ENCODE measurements at regions not wholly inside any gene's neighbourhood (a gene's known extent, or its start where the extent isn't known, plus 50 kb on each side); places are given as distances from the start of the nearest gene placed in this dataset.
"Not testable (repeated sequence)": the region's sequence is repeated elsewhere in the genome, so short reads cannot be mapped to it uniquely, and the experiment has no call there.

DNA sequence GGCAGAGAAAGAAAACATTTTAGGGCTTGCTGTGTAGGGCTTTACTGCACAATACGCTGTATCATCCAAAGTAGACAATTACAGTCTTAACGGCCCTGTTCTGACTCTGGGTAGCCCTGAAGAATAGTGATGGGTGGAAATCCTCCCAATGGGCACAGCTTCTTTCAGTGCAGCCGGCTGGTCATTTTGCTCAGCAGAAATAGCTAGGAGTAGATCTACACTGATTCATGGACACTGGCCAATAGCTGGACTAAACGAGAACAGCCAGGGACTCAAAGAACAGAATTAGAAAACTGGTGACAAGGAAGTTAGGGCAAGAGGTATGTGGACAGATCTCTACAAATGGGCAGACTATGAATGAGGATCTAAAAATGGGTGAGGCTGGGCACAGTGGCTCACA, 69.3 kb downstream of the IARS1 start:
- H3K27ac ChIP-seq (ENCODE audit: low read depth, low read length) = no peak overlapping the region

DNA sequence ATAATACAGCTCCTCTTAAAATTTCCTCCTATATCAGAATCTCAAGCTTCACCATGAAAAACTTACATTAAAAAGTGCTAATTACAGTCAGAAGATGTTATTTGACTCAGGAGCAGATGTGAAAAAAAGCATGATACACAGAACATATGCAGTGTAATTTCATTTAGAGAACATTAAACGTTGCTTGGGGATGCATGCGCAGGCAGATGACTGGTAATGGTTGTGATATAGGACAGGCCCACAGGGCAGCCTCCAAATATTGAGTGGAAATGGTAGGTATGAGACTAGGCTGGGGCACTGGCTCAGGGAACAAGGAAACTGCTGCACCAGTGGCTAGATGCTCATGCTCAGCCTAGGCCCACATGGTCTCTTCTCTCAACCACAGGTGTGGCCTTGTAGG, 69.7 kb downstream of the IARS1 start:
- Histone ChIP-seq H3K9me3 (ENCODE audit: control insufficient read depth in 2 of 3, low read length in 3 of 3) (peaks cover 0 to 6% (median 0%) of the 10 kb centered on the region in 3 experiments), H3K27ac (ENCODE audit: low read depth, low read length) (no peak overlapping the region), H3K4me1 (ENCODE audit: control insufficient read depth in 2 of 2, insufficient read depth in 2 of 2, low read length in 2 of 2) (no peaks in the 10 kb centered on the region), H3K36me3 (ENCODE audit: control insufficient read depth in 2 of 3, insufficient read depth in 3 of 3, low read length in 3 of 3) (peaks cover 9 to 70% (median 24%) of the 10 kb centered on the region in 3 experiments), H3K4me3 (ENCODE audit: low read length) (no peak overlapping the region), H3K27me3 (ENCODE audit: control insufficient read depth in 2 of 2, insufficient read depth in 2 of 2, low read length in 2 of 2) (no peaks in the 10 kb centered on the region)
- ChIA-PET POLR2A (no interaction called here), CTCF (no interaction called here)
- Mint-ChIP-seq H3K36me3 (peaks cover 26 to 76% (median 57%) of the 10 kb centered on the region in 5 donors), H3K4me1 (peaks cover 0 to 5% (median 0%) of the 10 kb centered on the region in 7 donors), H3K4me3 (no peak overlapping the region), H3K27me3 (no peaks in the 10 kb centered on the region), H3K9me3 (peaks cover 0 to 11% (median 2%) of the 10 kb centered on the region in 11 donors), H3K27ac (peak overlapping the region in 1 of 9 donors; percentile 1)
- DNase-seq = no peak
- intact Hi-C loops (cut with micrococcal nuclease) = no loop called here
- no peak for ATAC-seq

More for the DNA sequence above, 69.3 kb downstream of the IARS1 start:
- ATAC-seq (no peak), DNase-seq (no peak)
- Histone ChIP-seq H3K36me3 (ENCODE audit: control insufficient read depth in 2 of 3, insufficient read depth in 3 of 3, low read length in 3 of 3) (peaks cover 9 to 73% (median 26%) of the 10 kb centered on the region in 3 experiments), H3K9me3 (ENCODE audit: control insufficient read depth in 2 of 3, low read length in 3 of 3) (peaks cover 0 to 6% (median 0%) of the 10 kb centered on the region in 3 experiments), H3K4me3 (ENCODE audit: low read length) (no peak overlapping the region), H3K27me3 (ENCODE audit: control insufficient read depth in 2 of 2, insufficient read depth in 2 of 2, low read length in 2 of 2) (no peaks in the 10 kb centered on the region), H3K4me1 (ENCODE audit: control insufficient read depth in 2 of 2, insufficient read depth in 2 of 2, low read length in 2 of 2) (no peaks in the 10 kb centered on the region)
- ChIA-PET CTCF (no interaction called here), POLR2A (no interaction called here)
- H3K9me3 Mint-ChIP-seq = peaks cover 0 to 11% (median 2%) of the 10 kb centered on the region in 11 donors
- intact Hi-C loops (cut with micrococcal nuclease) = no loop called here
- peak overlapping the region in 2 of 9 donors; percentile 10 to 50 for H3K27ac Mint-ChIP-seq
- no peaks in the 10 kb centered on the region for H3K27me3 Mint-ChIP-seq
- H3K36me3 Mint-ChIP-seq = peaks cover 29 to 76% (median 60%) of the 10 kb centered on the region in 5 donors
- H3K4me3 Mint-ChIP-seq = no peak overlapping the region
- peaks cover 0 to 5% (median 0%) of the 10 kb centered on the region in 7 donors for H3K4me1 Mint-ChIP-seq

DNA sequence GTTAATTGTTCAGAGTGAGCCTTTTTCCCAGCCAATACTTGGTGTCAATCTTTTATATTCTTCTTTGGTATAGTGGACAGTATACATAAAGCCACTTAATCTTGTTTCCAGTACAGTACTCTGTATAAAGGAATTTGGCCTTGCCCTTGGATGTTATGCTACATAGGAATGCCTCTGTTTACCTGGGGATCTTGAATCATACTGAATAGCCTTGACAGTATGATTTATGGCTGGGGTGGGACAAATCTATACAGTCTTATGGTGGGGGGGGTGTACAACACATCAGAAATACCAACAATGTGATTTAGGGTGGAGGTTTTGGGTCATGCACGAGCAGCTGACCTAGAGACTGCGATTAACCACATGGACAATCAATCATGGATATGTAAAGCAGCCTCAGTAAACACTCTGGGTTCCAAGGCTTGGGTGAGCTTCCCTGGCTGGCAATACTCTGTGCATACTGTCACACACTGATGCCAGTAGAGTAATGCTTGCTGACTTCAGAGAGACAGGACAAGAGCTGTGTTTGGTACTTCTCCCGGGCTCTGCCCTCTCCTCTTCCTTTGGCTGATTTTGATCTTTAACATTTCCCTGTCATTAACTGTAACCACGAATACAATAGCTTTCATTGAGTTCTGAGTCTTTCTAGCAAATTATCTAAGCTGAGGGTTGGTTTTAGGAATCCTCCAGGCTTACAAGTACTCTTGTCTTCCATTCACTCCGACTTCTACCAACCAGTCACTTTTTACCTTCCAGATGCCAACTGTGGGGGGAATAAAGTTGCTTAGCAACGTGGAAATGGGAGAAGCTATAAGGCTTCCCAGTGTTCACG, 84.6 kb downstream of the IARS1 start:
- Histone ChIP-seq H3K4me3 (ENCODE audit: low read length) (no peak overlapping the region), H3K9me3 (ENCODE audit: control insufficient read depth in 2 of 3, low read length in 3 of 3) (no peaks in the 10 kb centered on the region), H3K27me3 (ENCODE audit: control insufficient read depth in 2 of 2, insufficient read depth in 2 of 2, low read length in 2 of 2) (no peaks in the 10 kb centered on the region), H3K36me3 (ENCODE audit: control insufficient read depth in 2 of 3, insufficient read depth in 3 of 3, low read length in 3 of 3) (peaks cover 19 to 55% (median 28%) of the 10 kb centered on the region in 3 experiments), H3K27ac (ENCODE audit: low read depth, low read length) (no peak overlapping the region), H3K4me1 (ENCODE audit: control insufficient read depth in 2 of 2, insufficient read depth in 2 of 2, low read length in 2 of 2) (no peaks in the 10 kb centered on the region)
- Mint-ChIP-seq H3K4me3 (no peak overlapping the region), H3K27me3 (no peaks in the 10 kb centered on the region), H3K27ac (no peak overlapping the region), H3K36me3 (peaks cover 22 to 65% (median 53%) of the 10 kb centered on the region in 5 donors), H3K9me3 (no peaks in the 10 kb centered on the region), H3K4me1 (peaks cover 0 to 3% (median 0%) of the 10 kb centered on the region in 7 donors)
- ChIA-PET CTCF (no interaction called here), POLR2A (no interaction called here)
- no peak for DNase-seq
- intact Hi-C loops (cut with micrococcal nuclease) = no loop called here
- ATAC-seq = no peak

DNA sequence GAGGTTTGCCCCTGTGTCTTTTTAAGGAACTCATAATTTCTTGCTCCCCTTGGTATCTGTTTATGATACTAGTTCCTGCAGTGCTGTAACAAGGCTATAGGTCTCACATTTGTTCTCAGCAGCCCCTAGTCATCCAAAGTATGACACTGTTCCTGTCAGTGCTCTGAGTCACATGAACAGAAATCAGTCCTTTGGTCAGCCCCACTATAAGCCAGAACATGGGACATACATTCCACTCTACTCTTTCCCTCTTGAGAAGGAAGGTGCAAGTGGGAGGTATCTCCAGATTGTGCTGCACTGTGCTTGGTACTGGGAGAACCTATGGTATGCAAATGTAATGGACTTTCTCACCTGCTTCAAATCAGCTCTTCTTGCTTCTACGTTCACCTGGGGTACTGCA, 87.0 kb downstream of the IARS1 start:
- ChIA-PET POLR2A (no interaction called here), CTCF (no interaction called here)
- no peak for ATAC-seq
- Histone ChIP-seq H3K27ac (ENCODE audit: low read depth, low read length) (no peak overlapping the region), H3K9me3 (ENCODE audit: control insufficient read depth in 2 of 3, low read length in 3 of 3) (no peaks in the 10 kb centered on the region), H3K36me3 (ENCODE audit: control insufficient read depth in 2 of 3, insufficient read depth in 3 of 3, low read length in 3 of 3) (peaks cover 13 to 31% (median 16%) of the 10 kb centered on the region in 3 experiments), H3K27me3 (ENCODE audit: control insufficient read depth in 2 of 2, insufficient read depth in 2 of 2, low read length in 2 of 2) (no peaks in the 10 kb centered on the region), H3K4me1 (ENCODE audit: control insufficient read depth in 2 of 2, insufficient read depth in 2 of 2, low read length in 2 of 2) (no peaks in the 10 kb centered on the region), H3K4me3 (ENCODE audit: low read length) (no peak overlapping the region)
- peaks cover 11 to 43% (median 35%) of the 10 kb centered on the region in 5 donors for H3K36me3 Mint-ChIP-seq
- no peak overlapping the region for H3K4me3 Mint-ChIP-seq
- no peaks in the 10 kb centered on the region for H3K9me3 Mint-ChIP-seq
- H3K4me1 Mint-ChIP-seq = no peaks in the 10 kb centered on the region
- no peaks in the 10 kb centered on the region for H3K27me3 Mint-ChIP-seq
- intact Hi-C loops (cut with micrococcal nuclease) = no loop called here
- DNase-seq = no peak
- H3K27ac Mint-ChIP-seq = peak overlapping the region in 1 of 9 donors; percentile 51

DNA sequence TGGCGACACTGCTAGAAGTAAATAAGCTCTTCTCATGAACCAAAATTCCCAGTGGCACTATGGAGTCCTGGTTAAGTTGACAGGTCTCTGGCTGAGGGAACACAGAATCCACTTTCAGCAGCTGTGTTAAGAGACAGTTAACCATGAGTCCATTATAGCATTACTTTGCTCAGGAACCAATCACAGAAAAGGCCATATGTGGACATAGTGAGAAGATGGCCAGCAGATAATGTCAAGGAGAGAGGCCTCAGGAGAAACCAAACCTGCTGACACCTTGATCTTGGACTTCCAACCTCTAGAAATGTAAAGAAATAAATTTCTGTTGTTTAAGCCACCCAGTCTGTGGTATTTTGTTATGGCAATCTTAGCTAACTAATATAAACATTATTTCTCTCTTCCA, 88.7 kb upstream of the SPTLC1 start:
- POLR2A ChIA-PET; intact Hi-C loops (cut with micrococcal nuclease): not testable (repeated sequence)

DNA sequence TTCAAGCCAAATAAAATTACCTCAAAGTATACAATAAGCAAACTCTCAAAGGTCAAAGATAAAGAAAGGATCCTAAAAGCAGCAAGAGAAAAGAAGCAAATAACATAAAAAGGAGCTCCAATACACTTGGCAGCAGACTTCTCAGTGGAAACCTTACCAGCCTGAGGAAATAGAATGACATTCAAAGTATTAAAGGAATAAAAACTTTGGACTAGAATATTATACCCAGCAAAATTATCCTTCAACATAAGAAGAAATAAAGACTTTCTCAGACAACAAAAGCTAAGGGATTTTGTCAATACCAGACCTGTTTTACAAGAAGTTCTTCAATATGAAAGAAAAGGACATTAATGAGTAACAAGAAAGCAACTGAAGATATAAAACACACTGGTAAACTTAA, 83.0 kb upstream of the SPTLC1 start:
- H3K36me3 Mint-ChIP-seq; CTCF ChIA-PET; H3K4me3 ChIP-seq (ENCODE audit: low read length); ATAC-seq; intact Hi-C loops (cut with micrococcal nuclease); H3K4me1 ChIP-seq (ENCODE audit: control insufficient read depth in 2 of 2, insufficient read depth in 2 of 2, low read length in 2 of 2); H3K4me1 Mint-ChIP-seq; H3K4me3 Mint-ChIP-seq; H3K36me3 ChIP-seq (ENCODE audit: control insufficient read depth in 2 of 3, insufficient read depth in 3 of 3, low read length in 3 of 3); POLR2A ChIA-PET; H3K9me3 ChIP-seq (ENCODE audit: control insufficient read depth in 2 of 3, low read length in 3 of 3); H3K27ac Mint-ChIP-seq; H3K27ac ChIP-seq (ENCODE audit: low read depth, low read length); H3K27me3 ChIP-seq (ENCODE audit: control insufficient read depth in 2 of 2, insufficient read depth in 2 of 2, low read length in 2 of 2); DNase-seq: not testable (repeated sequence)
- Mint-ChIP-seq H3K9me3 (peaks cover 4 to 35% (median 10%) of the 10 kb centered on the region in 11 donors), H3K27me3 (peaks cover 0 to 16% (median 5%) of the 10 kb centered on the region in 5 donors)

More for the DNA sequence above, 88.7 kb upstream of the SPTLC1 start:
- H3K4me3 ChIP-seq (ENCODE audit: low read length); H3K9me3 Mint-ChIP-seq; H3K4me1 Mint-ChIP-seq; H3K27ac Mint-ChIP-seq; H3K27me3 ChIP-seq (ENCODE audit: control insufficient read depth in 2 of 2, insufficient read depth in 2 of 2, low read length in 2 of 2); CTCF ChIA-PET; H3K4me3 Mint-ChIP-seq; H3K36me3 ChIP-seq (ENCODE audit: control insufficient read depth in 2 of 3, insufficient read depth in 3 of 3, low read length in 3 of 3); ATAC-seq; H3K27me3 Mint-ChIP-seq; H3K9me3 ChIP-seq (ENCODE audit: control insufficient read depth in 2 of 3, low read length in 3 of 3); H3K4me1 ChIP-seq (ENCODE audit: control insufficient read depth in 2 of 2, insufficient read depth in 2 of 2, low read length in 2 of 2); DNase-seq; H3K27ac ChIP-seq (ENCODE audit: low read depth, low read length): not testable (repeated sequence)
- peaks cover 0 to 17% (median 13%) of the 10 kb centered on the region in 5 donors for H3K36me3 Mint-ChIP-seq

DNA sequence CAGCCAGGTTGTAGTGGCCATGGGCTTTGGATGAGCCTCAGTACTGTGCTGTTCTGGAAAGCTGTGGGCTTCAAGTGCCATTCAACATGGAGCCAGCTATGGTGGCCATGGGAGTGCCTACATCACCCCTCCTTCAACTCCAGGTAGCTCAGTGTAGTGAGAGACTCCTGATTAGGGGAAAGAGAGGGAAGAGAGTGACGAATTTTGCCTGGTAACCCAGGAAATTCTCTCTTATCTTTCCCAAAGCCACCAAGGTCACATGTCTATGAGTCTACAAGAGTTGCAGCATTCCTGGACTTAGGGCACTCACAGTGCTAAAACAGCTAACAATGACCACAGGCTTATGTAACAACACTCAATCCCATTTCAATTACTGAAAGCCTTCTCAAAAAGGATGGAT, 81.7 kb upstream of the SPTLC1 start:
- DNase-seq (no peak), ATAC-seq (no peak)
- peaks cover 0 to 6% (median 3%) of the 10 kb centered on the region in 5 donors for H3K36me3 Mint-ChIP-seq
- Histone ChIP-seq H3K4me1 (ENCODE audit: control insufficient read depth in 2 of 2, insufficient read depth in 2 of 2, low read length in 2 of 2) (no peaks in the 10 kb centered on the region), H3K27me3 (ENCODE audit: control insufficient read depth in 2 of 2, insufficient read depth in 2 of 2, low read length in 2 of 2) (no peaks in the 10 kb centered on the region), H3K4me3 (ENCODE audit: low read length) (no peak overlapping the region), H3K36me3 (ENCODE audit: control insufficient read depth in 2 of 3, insufficient read depth in 3 of 3, low read length in 3 of 3) (no peaks in the 10 kb centered on the region), H3K9me3 (ENCODE audit: control insufficient read depth in 2 of 3, low read length in 3 of 3) (no peaks in the 10 kb centered on the region), H3K27ac (ENCODE audit: low read depth, low read length) (no peak overlapping the region)
- no peaks in the 10 kb centered on the region for H3K4me1 Mint-ChIP-seq
- peaks cover 4 to 35% (median 10%) of the 10 kb centered on the region in 11 donors for H3K9me3 Mint-ChIP-seq
- intact Hi-C loops (cut with micrococcal nuclease) = no loop called here
- peaks cover 0 to 23% (median 7%) of the 10 kb centered on the region in 5 donors for H3K27me3 Mint-ChIP-seq
- no peak overlapping the region for H3K4me3 Mint-ChIP-seq
- H3K27ac Mint-ChIP-seq = no peak overlapping the region
- CTCF ChIA-PET = no interaction called here
- POLR2A ChIA-PET = no interaction called here

All from naive thymus-derived CD4-positive, alpha-beta T cell (primary cell).